ENCODE measurements at regions not wholly inside any gene's neighbourhood (a gene's known extent, or its start where the extent isn't known, plus 50 kb on each side); places are given as distances from the start of the nearest gene placed in this dataset.

DNA sequence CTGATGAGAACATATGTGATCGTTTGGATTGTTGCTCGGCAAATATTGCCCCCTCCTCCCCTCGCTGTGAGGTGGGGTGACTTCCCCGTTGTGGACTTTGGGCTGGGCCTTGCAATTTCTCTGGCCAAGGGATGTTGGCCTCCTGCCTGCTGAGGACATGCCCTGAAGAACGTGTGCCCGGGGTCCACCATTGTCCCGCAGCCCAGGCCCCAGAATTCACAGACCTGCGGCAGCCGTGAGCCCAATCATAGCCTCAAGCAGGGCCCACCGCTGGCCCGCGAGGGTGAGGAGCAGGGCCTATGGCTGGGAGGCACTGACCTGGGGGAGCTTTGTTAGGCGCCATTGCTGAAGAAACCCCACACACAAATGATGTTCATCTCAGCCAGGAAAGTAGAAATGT lies 58.3 kb upstream of the ACTRT2 start:
- no peaks in the 10 kb centered on the region for H3F3A ChIP-seq (ENCODE audit: low read depth)
- H3K9ac ChIP-seq, result no peak overlapping the region
- no peak overlapping the region for H3K4me2 ChIP-seq
- H2AFZ ChIP-seq (replicated peaks), result no peak overlapping the region
- no peaks in the 10 kb centered on the region for H3K36me3 ChIP-seq
- peaks cover 5% of the 10 kb centered on the region for H3K9me3 ChIP-seq (ENCODE audit: low read depth)
- Mint-ChIP-seq H3K9me3 (peaks cover 11% of the 10 kb centered on the region), H3K4me1 (no peaks in the 10 kb centered on the region), H3K36me3 (no peaks in the 10 kb centered on the region), H3K27me3 (ENCODE audit: insufficient read depth, low read depth) (peaks cover 13% of the 10 kb centered on the region), H3K4me3 (no peak overlapping the region), H3K27ac (no peak overlapping the region)
- H4K20me1 ChIP-seq (ENCODE audit: low read depth), result no peaks in the 10 kb centered on the region
- no peak overlapping the region for H3K4me3 ChIP-seq
- H3K27ac ChIP-seq, result no peak overlapping the region
- no peaks in the 10 kb centered on the region for H3K27me3 ChIP-seq
- H3K79me2 ChIP-seq (ENCODE audit: low read depth), result no peaks in the 10 kb centered on the region
- no peaks in the 10 kb centered on the region for H3K4me1 ChIP-seq
- no peak for DNase-seq (ENCODE audit: low spot score)
- TF ChIP-seq EZH2phosphoT487 (IDR thresholded peaks at IDR 0.05) (no peak), EZH2 (IDR thresholded peaks at IDR 0.05) (no peak)
- TF ChIP-seq, protein P1, sequence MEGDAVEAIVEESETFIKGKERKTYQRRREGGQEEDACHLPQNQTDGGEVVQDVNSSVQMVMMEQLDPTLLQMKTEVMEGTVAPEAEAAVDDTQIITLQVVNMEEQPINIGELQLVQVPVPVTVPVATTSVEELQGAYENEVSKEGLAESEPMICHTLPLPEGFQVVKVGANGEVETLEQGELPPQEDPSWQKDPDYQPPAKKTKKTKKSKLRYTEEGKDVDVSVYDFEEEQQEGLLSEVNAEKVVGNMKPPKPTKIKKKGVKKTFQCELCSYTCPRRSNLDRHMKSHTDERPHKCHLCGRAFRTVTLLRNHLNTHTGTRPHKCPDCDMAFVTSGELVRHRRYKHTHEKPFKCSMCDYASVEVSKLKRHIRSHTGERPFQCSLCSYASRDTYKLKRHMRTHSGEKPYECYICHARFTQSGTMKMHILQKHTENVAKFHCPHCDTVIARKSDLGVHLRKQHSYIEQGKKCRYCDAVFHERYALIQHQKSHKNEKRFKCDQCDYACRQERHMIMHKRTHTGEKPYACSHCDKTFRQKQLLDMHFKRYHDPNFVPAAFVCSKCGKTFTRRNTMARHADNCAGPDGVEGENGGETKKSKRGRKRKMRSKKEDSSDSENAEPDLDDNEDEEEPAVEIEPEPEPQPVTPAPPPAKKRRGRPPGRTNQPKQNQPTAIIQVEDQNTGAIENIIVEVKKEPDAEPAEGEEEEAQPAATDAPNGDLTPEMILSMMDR (IDR thresholded peaks at IDR 0.05), result no peak

DNA sequence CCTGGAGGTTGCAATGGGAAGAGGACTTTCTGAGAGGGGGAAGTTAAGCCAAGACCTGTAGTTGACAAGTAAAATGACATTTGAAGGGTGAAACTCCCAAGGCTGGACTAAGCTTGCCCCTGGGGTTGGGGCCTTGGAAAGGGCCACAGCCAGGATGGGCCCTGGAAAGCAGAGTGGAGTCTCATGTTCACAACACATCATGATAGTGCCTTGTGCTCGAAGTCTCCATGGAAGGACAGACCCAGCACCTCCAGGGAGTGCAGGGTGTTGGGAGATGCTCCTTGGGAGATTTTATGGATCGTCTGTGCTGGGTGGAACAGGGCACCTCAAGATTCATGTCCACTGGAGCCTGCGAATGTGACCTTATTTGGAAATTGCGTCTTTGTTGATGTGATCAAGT lies 55.6 kb upstream of the ACTRT2 start:
- Histone ChIP-seq H3K79me2 (ENCODE audit: low read depth) (no peaks in the 10 kb centered on the region), H3K27ac (no peak overlapping the region), H3K4me2 (no peak overlapping the region), H3F3A (ENCODE audit: low read depth) (no peaks in the 10 kb centered on the region), H3K9ac (no peak overlapping the region), H3K4me3 (no peak overlapping the region), H3K4me1 (no peaks in the 10 kb centered on the region), H3K27me3 (no peaks in the 10 kb centered on the region), H4K20me1 (ENCODE audit: low read depth) (no peaks in the 10 kb centered on the region), H3K9me3 (ENCODE audit: low read depth) (no peaks in the 10 kb centered on the region), H2AFZ (replicated peaks) (no peak overlapping the region), H3K36me3 (no peaks in the 10 kb centered on the region)
- no peak for TF ChIP-seq EZH2 (IDR thresholded peaks at IDR 0.05)
- TF ChIP-seq, protein P1 (IDR thresholded peaks at IDR 0.05), result no peak
- no peak for TF ChIP-seq EZH2phosphoT487 (IDR thresholded peaks at IDR 0.05)
- H3K36me3 Mint-ChIP-seq, result no peaks in the 10 kb centered on the region
- DNase-seq (ENCODE audit: low spot score), result no peak
- H3K9me3 Mint-ChIP-seq, result no peaks in the 10 kb centered on the region
- no peak overlapping the region for H3K27ac Mint-ChIP-seq
- peaks cover 9% of the 10 kb centered on the region for H3K27me3 Mint-ChIP-seq (ENCODE audit: insufficient read depth, low read depth)
- peaks cover 8% of the 10 kb centered on the region for H3K4me1 Mint-ChIP-seq
- H3K4me3 Mint-ChIP-seq, result no peak overlapping the region

DNA sequence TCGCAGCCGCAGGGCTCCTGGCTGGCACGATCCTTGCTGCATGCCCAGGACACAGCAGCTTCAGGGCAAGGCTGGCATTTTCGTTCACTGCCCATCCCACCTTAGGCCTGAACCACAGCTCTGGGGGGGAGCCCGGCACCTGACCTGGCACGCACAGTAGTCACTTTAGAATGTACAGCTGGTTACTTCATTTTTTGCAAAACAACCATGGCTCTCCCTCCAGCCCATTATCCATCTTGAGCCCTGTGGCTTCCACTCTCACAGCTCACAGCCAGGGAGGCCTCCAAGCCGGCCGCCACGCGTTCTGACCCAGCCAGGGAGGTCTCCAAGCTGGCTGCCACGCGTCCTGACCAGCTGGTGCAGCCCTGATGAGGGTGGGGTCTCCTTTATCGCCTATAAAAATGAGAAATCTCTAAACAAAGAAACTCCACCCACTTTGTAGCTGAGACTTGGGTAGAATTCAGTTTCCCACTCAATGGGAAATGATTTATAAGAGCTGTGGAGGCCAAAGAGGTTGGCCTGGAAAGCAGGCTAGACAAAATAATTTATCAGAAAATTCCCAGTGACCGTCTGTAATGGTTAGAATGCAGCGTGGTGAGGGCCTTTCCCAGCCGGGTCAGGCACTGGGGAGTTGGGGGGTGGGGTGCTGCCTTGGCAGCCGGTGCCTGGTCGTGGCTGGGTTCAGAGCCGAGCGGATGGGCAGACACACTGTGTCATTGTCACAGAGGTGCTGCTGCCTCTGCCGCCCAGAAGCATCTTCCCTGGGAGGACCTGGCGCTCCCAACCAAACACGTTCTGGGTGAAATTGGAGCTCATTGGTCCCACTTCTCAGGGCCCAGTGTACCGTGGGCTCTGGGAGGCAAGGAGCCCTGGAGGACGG lies 54.6 kb upstream of the ACTRT2 start:
- H2AFZ ChIP-seq (replicated peaks), result no peak overlapping the region
- TF ChIP-seq, protein P1 (IDR thresholded peaks at IDR 0.05), result no peak
- TF ChIP-seq EZH2phosphoT487 (IDR thresholded peaks at IDR 0.05) (no peak), EZH2 (IDR thresholded peaks at IDR 0.05) (no peak)
- H3K79me2 ChIP-seq (ENCODE audit: low read depth), result no peaks in the 10 kb centered on the region
- peaks cover 9% of the 10 kb centered on the region for H3K27me3 Mint-ChIP-seq (ENCODE audit: insufficient read depth, low read depth)
- H4K20me1 ChIP-seq (ENCODE audit: low read depth), result no peaks in the 10 kb centered on the region
- H3K4me1 Mint-ChIP-seq, result peaks cover 8% of the 10 kb centered on the region
- H3K9me3 Mint-ChIP-seq, result no peaks in the 10 kb centered on the region
- H3K36me3 ChIP-seq, result no peaks in the 10 kb centered on the region
- no peak overlapping the region for H3K9ac ChIP-seq
- H3K4me1 ChIP-seq, result no peaks in the 10 kb centered on the region
- no peak overlapping the region for H3K4me3 Mint-ChIP-seq
- no peak overlapping the region for H3K4me2 ChIP-seq
- H3K27me3 ChIP-seq, result no peaks in the 10 kb centered on the region
- no peaks in the 10 kb centered on the region for H3K9me3 ChIP-seq (ENCODE audit: low read depth)
- H3F3A ChIP-seq (ENCODE audit: low read depth), result no peaks in the 10 kb centered on the region
- H3K4me3 ChIP-seq, result no peak overlapping the region
- no peak for DNase-seq (ENCODE audit: low spot score)
- H3K36me3 Mint-ChIP-seq, result no peaks in the 10 kb centered on the region
- H3K27ac Mint-ChIP-seq, result no peak overlapping the region
- no peak overlapping the region for H3K27ac ChIP-seq
